ENCODE measurements at regions not wholly inside any gene's neighbourhood (a gene's known extent, or its start where the extent isn't known, plus 50 kb on each side); places are given as distances from the start of the nearest gene placed in this dataset.

DNA sequence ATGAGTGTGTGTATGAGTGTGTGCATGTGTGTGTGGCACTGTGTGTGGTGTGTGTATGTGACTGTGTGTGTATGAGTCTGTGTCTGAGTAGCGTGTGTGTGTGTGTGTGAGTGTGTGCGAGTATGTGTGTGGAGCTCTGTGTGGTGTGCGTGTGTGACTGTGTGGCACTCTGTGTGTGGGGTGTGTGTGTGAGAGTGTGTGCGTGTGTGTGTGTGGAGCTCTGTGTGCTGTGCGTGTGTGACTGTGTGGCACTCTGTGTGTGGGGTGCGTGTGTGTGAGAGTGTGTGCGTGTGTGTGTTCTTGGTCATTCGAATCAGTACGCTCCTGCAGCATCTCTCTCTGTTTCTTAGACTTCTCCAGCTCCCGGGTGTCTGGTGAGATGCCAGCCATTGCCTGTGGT, 76.9 kb upstream of the TMEM132C start:
- TF ChIP-seq GATA3 (IDR thresholded peaks at IDR 0.05; ENCODE audit: low read depth, low read length) (no peak), GATA2 (IDR thresholded peaks at IDR 0.05; ENCODE audit: low read depth, low read length) (no peak)

DNA sequence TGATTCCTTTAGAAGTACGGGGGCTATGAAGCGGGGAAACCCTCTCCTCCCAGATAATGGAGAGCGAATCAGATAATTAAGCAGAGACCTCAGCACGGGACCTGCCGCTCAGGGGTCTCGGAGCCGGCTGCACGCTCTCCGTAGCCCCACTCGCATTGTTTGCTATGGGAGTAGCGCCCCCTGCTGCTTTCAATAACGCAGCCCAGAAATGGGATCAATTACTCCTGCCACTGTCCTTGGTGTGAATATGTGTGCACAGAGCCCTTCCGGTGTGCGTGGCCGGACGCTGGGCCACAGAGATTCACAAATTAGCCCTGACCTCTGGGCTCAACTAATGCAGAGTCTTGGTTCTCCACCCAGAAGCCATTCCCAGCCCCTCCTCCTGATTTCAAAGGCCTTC, 76.4 kb upstream of the TMEM132C start:
- no peak for TF ChIP-seq GATA3 (IDR thresholded peaks at IDR 0.05; ENCODE audit: low read depth, low read length)
- no peak for TF ChIP-seq GATA2 (IDR thresholded peaks at IDR 0.05; ENCODE audit: low read depth, low read length)

DNA sequence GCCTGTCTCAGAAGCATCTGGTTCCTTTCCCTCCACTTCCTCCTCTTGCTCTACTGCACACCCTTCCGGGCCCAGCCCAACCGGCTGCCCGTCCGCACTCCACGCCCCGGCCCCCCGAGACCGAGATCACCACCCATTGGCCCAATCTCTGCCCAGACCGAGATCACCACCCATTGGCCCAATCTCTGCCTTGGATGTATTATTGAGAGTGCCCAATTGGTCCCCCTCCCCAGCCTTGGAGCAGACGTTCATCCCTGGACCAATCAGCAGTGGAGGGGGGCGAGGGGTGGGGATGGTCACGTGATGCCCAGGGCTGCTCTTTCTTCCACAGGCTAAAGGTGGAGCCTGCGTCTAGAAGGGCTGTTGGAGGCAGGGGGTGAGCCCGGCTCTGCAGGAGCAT, 75.6 kb upstream of the TMEM132C start:
- TF ChIP-seq GATA3 (IDR thresholded peaks at IDR 0.05; ENCODE audit: low read depth, low read length), result no peak
- no peak for TF ChIP-seq GATA2 (IDR thresholded peaks at IDR 0.05; ENCODE audit: low read depth, low read length)

DNA sequence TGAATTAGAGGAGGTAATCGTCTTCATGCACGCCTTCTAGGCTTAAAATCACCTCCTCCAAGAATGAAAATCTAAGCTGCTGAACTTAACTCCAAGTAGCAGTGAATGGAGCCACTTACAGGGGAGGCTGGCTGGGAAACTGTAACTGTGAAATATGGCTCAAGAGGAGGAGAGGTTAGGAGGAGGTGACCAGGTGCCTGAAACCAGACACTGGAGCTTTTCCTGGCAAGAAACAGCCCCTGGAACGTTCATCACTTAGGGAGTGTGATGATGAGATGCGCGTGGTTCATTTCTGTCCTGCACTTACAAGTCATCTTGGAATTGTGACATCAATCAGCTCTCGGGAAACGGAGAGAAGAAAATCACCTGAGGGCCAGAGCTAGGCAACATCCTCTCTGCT, 62.3 kb upstream of the TMEM132C start:
- no peak for TF ChIP-seq GATA3 (IDR thresholded peaks at IDR 0.05; ENCODE audit: low read depth, low read length)
- no peak for TF ChIP-seq GATA2 (IDR thresholded peaks at IDR 0.05; ENCODE audit: low read depth, low read length)

DNA sequence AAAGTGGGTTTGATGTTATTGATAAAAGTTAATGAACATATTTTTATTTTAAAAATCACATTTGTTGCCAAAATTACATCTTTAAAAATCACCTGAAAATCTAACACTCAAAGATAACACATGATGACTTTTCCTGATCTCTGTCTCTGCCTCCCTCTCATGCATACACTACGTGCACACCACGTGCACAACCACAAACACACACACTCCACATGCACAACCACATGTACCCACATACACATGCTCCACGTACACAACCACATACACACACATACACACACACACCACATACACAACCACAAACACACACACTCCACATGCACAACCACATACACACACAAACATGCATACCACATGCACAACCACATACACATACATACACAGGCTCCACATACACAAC, 61.8 kb upstream of the TMEM132C start:
- TF ChIP-seq GATA2 (IDR thresholded peaks at IDR 0.05; ENCODE audit: low read depth, low read length) (no peak), GATA3 (IDR thresholded peaks at IDR 0.05; ENCODE audit: low read depth, low read length) (no peak)

DNA sequence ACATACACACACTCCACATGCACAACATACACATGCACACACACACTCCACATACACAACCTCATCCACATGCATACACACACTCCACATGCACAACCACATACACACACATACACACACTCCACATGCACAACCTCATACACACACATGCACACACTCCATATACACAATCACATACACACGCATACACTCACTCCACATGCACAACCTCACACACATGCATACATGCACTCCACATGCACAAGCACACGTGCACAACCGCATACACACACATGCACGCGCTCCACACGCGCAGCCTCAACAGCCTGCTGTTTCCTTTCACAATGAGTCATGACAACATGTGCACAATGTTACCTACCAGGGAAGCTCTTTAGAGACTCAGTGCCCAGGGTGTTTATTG, 61.2 kb upstream of the TMEM132C start:
- TF ChIP-seq GATA2 (IDR thresholded peaks at IDR 0.05; ENCODE audit: low read depth, low read length), result no peak
- TF ChIP-seq GATA3 (IDR thresholded peaks at IDR 0.05; ENCODE audit: low read depth, low read length), result no peak

Measured in SH-SY5Y (cell line).